Spleen (tissue), 11 donors: ENCODE measurements at regions not wholly inside any gene's neighbourhood (a gene's known extent, or its start where the extent isn't known, plus 50 kb on each side); places are given as distances from the start of the nearest gene placed in this dataset.

Experiments used
- DNase-seq: peaks from one replicate; pipeline ENCODE4 v3.0.0-alpha.2; 2020
- H3K27ac ChIP-seq, 8 donors: fragments of 200-600 bp; sonication (generic) in 7 of 8; 1 replicate in 4 of 8; 2 replicates in 4 of 8; pipeline versions ENCODE4 v1.5.0 to v1.8.0; 2016 to 2021; ENCODE audit warnings: inconsistent platforms in 4 of 8, mild to moderate bottlenecking in 4 of 8, moderate library complexity in 1 of 8
- H3K27me3 ChIP-seq, 7 donors: fragments of 200-600 bp; sonication (generic) in 6 of 7; replicated peaks in 1 of 7; 1 replicate in 4 of 7; 2 replicates in 3 of 7; pipeline versions ENCODE4 v1.5.0 to v1.8.0; 2016 to 2021; ENCODE audit warnings: inconsistent platforms in 3 of 7, mild to moderate bottlenecking in 1 of 7
- H3K36me3 ChIP-seq, 6 donors: fragments of 200-600 bp; sonication (generic) in 5 of 6; 1 replicate in 4 of 6; 2 replicates in 2 of 6; pipeline versions ENCODE4 v1.5.0 to v1.8.0; 2016 to 2021; ENCODE audit warnings: inconsistent platforms in 2 of 6
- H3K4me1 ChIP-seq, 6 donors: fragments of 200-600 bp; sonication (generic) in 5 of 6; 1 replicate in 3 of 6; 2 replicates in 3 of 6; pipeline versions ENCODE4 v1.5.0 to v1.8.0; 2016 to 2021; ENCODE audit warnings: inconsistent platforms in 3 of 6
- H3K4me3 ChIP-seq, 8 donors: fragments of 200-600 bp; sonication (generic) in 7 of 8; 1 replicate in 4 of 8; 2 replicates in 4 of 8; pipeline versions ENCODE4 v1.5.0 to v1.8.0; 2016 to 2021; ENCODE audit warnings: inconsistent platforms in 4 of 8, mild to moderate bottlenecking in 4 of 8, moderate library complexity in 2 of 8
- H3K9me3 ChIP-seq, 8 donors: fragments of 200-600 bp; sonication (generic) in 7 of 8; 1 replicate in 4 of 8; 2 replicates in 4 of 8; pipeline versions ENCODE4 v1.5.0 to v1.8.0; 2016 to 2021; ENCODE audit warnings: inconsistent platforms in 4 of 8
- CTCF ChIP-seq, 11 experiments: fragments of 200-600 bp in 7 of 11; fragments of 450-650 bp in 4 of 11; sonication (generic) in 4 of 11; IDR thresholded peaks in 8 of 11; conservative IDR thresholded peaks in 3 of 11; 1 replicate in 7 of 11; 2 replicates in 4 of 11; pipeline versions ENCODE4 v1.4.0 to v1.8.0; 2016 to 2021; ENCODE audit warnings: antibody characterized with exemption in 11 of 11, inconsistent platforms in 4 of 11, mild to moderate bottlenecking in 1 of 11
- POLR2A ChIP-seq, 3 donors: fragments of 450-650 bp; IDR thresholded peaks; one replicate each; pipeline ENCODE4 v1.5.1; 2017; ENCODE audit warnings: antibody characterized with exemption in 3 of 3, mild to moderate bottlenecking in 1 of 3
- POLR2AphosphoS5 ChIP-seq, 3 donors: sonication (generic); formaldehyde crosslinking; IDR thresholded peaks; one replicate each; pipeline ENCODE4 v1.5.1; 2017; ENCODE audit warnings: antibody characterized with exemption in 3 of 3
- WGBS, 5 donors: extraction: QIAGEN DNeasy Blood & Tissue Kit in 3 of 5; methylation state at CpG; one replicate each; pipeline versions ENCODE4 v1.1.5 to v1.1.7; 2013 to 2018; 5-methylcytosine and 5-hydroxymethylcytosine counted together
- intact Hi-C: fragments of 100-400 bp; cut with DNase I; formaldehyde crosslinking; loops from one replicate; pipeline ENCODE4 v1.15.0; 2023; ENCODE audit warnings: low total_unique reads
- donor health status: healthy with polysubstance abuse.
- donor health status: DM: no; HTN: no; CAD: no; lungs with moderate emphysema.
- donor health status: DM: no; HTN: no; CAD: no.
- donor health status: Bipolar disorder and iron deficiency.
- donor health status: healthy.
- donor health status: DM: no; HTN: no; CAD: no.
- donor health status: DM: yes; HTN: yes; CAD: no.

DNA sequence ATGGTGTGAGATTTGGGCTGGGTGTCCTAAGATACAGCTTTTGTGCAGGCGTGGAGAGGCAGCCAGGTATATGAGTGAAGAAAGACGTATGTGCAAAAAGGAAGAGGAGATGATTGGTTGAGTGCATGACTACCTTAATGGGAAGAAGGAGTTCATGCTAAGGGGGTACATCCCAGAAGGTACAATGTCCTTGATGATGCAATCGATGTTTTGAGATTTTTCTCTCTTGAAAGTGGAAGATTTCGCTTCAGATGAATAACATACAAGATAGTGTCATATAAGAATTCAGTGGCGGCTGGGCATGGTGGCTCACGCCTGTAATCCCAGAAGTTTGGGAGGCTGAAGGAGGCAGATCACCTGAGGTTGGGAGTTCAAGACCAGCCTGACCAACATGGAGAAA is 357.1 kb downstream of the KLF12 start:
- Histone ChIP-seq H3K4me1 (peaks cover 0 to under 1% (median 0%) of the 10 kb centered on the region in 6 donors), H3K4me3 (no peak overlapping the region), H3K9me3 (no peaks in the 10 kb centered on the region), H3K36me3 (peaks cover 0 to 28% (median 2%) of the 10 kb centered on the region in 6 donors), H3K27me3 (no peaks in the 10 kb centered on the region), H3K27ac (no peak overlapping the region)
- no peak for DNase-seq
- intact Hi-C loops: no loop called here
- 94 to 96% (median 95%) methylated on average over 6 of the region's 6 CpGs for whole genome bisulfite sequencing, 5 donors
- no peak for TF ChIP-seq CTCF (IDR thresholded peaks at IDR 0.05 in 8 of 11, conservative IDR thresholded peaks at IDR 0.05 in 3 of 11)
- TF ChIP-seq POLR2AphosphoS5 (IDR thresholded peaks at IDR 0.05): no peak
- no peak for TF ChIP-seq POLR2A (IDR thresholded peaks at IDR 0.05)

DNA sequence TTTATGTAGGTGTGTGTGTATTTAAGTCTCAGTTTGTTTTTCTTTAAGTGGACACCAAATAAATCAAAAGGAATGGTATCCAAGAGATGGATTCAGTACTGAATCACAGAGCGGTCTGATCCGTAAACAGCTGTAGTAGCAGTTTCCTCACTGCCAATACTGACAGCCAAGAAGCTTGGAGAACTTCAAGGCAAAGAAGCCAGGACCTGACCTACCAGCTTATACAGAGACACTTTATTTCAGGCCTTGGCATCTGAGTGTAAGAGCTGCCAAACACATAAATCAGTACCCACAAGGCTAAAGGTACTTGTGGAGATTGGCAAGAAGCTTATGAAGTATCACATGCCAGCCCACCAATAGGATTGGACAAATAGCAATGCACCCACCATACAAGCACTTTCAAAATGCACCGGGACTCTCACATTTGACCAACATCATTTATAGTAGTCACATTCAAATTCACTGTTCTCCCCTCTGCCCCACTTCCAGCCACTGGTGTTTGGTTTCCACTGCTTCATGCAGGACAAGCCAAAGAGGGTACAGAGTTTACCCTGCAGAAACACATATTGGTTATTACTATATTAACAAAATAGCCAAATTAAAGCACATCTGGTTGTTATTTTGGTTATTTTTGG is 357.9 kb downstream of the KLF12 start:
- intact Hi-C loops: no loop called here
- H3K36me3 ChIP-seq: peaks cover 0 to 28% (median 2%) of the 10 kb centered on the region in 6 donors
- no peak overlapping the region for H3K4me3 ChIP-seq
- no peaks in the 10 kb centered on the region for H3K4me1 ChIP-seq
- WGBS, 5 donors: 88 to 97% (median 93%) methylated on average over 3 of the region's 3 CpGs
- TF ChIP-seq CTCF (IDR thresholded peaks at IDR 0.05 in 8 of 11, conservative IDR thresholded peaks at IDR 0.05 in 3 of 11) (no peak), POLR2AphosphoS5 (IDR thresholded peaks at IDR 0.05) (no peak)
- no peak for DNase-seq
- no peaks in the 10 kb centered on the region for H3K27me3 ChIP-seq
- H3K9me3 ChIP-seq: no peaks in the 10 kb centered on the region
- H3K27ac ChIP-seq: no peak overlapping the region

- peaks cover 0 to 3% (median under 1%) of the 10 kb centered on the region in 6 donors for H3K36me3 ChIP-seq
- no peaks in the 10 kb centered on the region for H3K9me3 ChIP-seq
- WGBS, 5 donors: 79 to 89% (median 86%) methylated on average over 3 of the region's 3 CpGs
- DNase-seq: no peak
- H3K27me3 ChIP-seq: no peaks in the 10 kb centered on the region
- no peak for TF ChIP-seq POLR2AphosphoS5 (IDR thresholded peaks at IDR 0.05)
- TF ChIP-seq POLR2A (IDR thresholded peaks at IDR 0.05): no peak
- no peak for TF ChIP-seq CTCF (IDR thresholded peaks at IDR 0.05 in 8 of 11, conservative IDR thresholded peaks at IDR 0.05 in 3 of 11)
- H3K27ac ChIP-seq: no peak overlapping the region
- H3K4me3 ChIP-seq: no peak overlapping the region
- peaks cover 0 to 6% (median 0%) of the 10 kb centered on the region in 6 donors for H3K4me1 ChIP-seq
- intact Hi-C loops: no loop called here
These were observed 361.0 kb downstream of the KLF12 start for GRCh38 chr13:73773168-73773549.

GRCh38 chr13:73772449-73773167 is 361.6 kb downstream of the KLF12 start:
- 82 to 98% (median 87%) methylated on average over 8 of the region's 8 CpGs for WGBS, 5 donors
- intact Hi-C loops: no loop called here
- H3K9me3 ChIP-seq: no peaks in the 10 kb centered on the region

More at GRCh38 chr13:73772449-73773167, 361.6 kb downstream of the KLF12 start:
- H3K27ac ChIP-seq: no peak overlapping the region
- DNase-seq: no peak
- H3K27me3 ChIP-seq: no peaks in the 10 kb centered on the region
- H3K4me1 ChIP-seq: peaks cover 0 to 12% (median 4%) of the 10 kb centered on the region in 6 donors
- no peak for TF ChIP-seq CTCF (IDR thresholded peaks at IDR 0.05 in 8 of 11, conservative IDR thresholded peaks at IDR 0.05 in 3 of 11)
- TF ChIP-seq POLR2A (IDR thresholded peaks at IDR 0.05): no peak
- no peak for TF ChIP-seq POLR2AphosphoS5 (IDR thresholded peaks at IDR 0.05)
- no peak overlapping the region for H3K4me3 ChIP-seq
- H3K36me3 ChIP-seq: peaks cover 0 to 3% (median 0%) of the 10 kb centered on the region in 6 donors
